Parathyroid adenoma (tissue), 2 donors: ENCODE measurements at regions not wholly inside any gene's neighbourhood (a gene's known extent, or its start where the extent isn't known, plus 50 kb on each side); places are given as distances from the start of the nearest gene placed in this dataset.

Source experiments
- H2AFZ ChIP-seq: fragments of 300-600 bp; sonication (generic); one replicate; pipeline ENCODE4 v1.7.0; 2017; ENCODE audit warnings: antibody characterized with exemption, mild to moderate bottlenecking
- H3K27ac ChIP-seq: fragments of 300-600 bp; sonication (generic); one replicate; pipeline ENCODE4 v1.7.0; 2017
- H3K27me3 ChIP-seq: fragments of 300-600 bp; sonication (generic); one replicate; pipeline ENCODE4 v1.7.0; 2017; ENCODE audit warnings: low read length; ENCODE audit not compliant: control insufficient read depth, insufficient read depth
- H3K36me3 ChIP-seq: fragments of 300-600 bp; sonication (generic); one replicate; pipeline ENCODE4 v1.7.0; 2017; ENCODE audit warnings: low read length; ENCODE audit not compliant: control insufficient read depth, insufficient read depth
- H3K4me1 ChIP-seq: fragments of 300-600 bp; sonication (generic); one replicate; pipeline ENCODE4 v1.7.0; 2017; ENCODE audit warnings: control low read depth
- H3K4me2 ChIP-seq: fragments of 300-600 bp; sonication (generic); one replicate; pipeline ENCODE4 v1.7.0; 2017; ENCODE audit warnings: low read length
- H3K4me3 ChIP-seq: fragments of 300-600 bp; sonication (generic); one replicate; pipeline ENCODE4 v1.7.0; 2017; ENCODE audit warnings: low read depth, low read length
- H3K79me2 ChIP-seq: fragments of 300-600 bp; sonication (generic); one replicate; pipeline ENCODE4 v1.7.0; 2017; ENCODE audit warnings: control low read depth
- H3K9ac ChIP-seq: fragments of 300-600 bp; sonication (generic); one replicate; pipeline ENCODE4 v1.7.0; 2017; ENCODE audit warnings: mild to moderate bottlenecking
- H3K9me3 ChIP-seq: fragments of 300-600 bp; sonication (generic); one replicate; pipeline ENCODE4 v1.7.0; 2017; ENCODE audit warnings: low read length; ENCODE audit not compliant: control insufficient read depth
- TF ChIP-seq, protein P1 (sequence below): fragments of 300-600 bp; sonication (generic); IDR thresholded peaks from one replicate; pipeline ENCODE4 v1.7.0; 2017; ENCODE audit warnings: antibody characterized with exemption, mild to moderate bottlenecking
- donor health status: primary hyperparathyroidism.

DNA sequence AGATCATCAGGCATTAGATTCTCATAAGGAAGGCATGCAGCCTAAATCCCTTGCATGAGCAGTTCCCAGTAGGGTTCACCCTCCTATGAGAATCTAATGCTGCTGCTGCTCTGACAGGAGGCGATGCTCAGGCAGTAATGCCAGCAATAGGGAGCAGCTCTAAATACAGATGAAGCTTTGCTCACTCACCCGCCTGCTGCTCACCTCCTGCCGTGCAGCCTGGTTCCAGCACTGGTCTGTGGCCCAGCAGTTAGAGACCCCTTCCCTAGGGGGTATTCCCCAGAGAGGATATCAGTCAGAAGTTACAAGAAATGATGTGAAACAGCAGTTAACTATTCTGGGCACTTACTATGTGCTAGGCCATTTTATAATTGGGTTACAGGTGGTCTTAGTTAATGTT, 226.0 kb downstream of the KCNJ3 start:
- Histone ChIP-seq H2AFZ (no peak overlapping the region), H3K9me3 (no peaks in the 10 kb centered on the region), H3K4me1 (no peaks in the 10 kb centered on the region), H3K9ac (no peak overlapping the region), H3K27me3 (no peaks in the 10 kb centered on the region), H3K36me3 (no peaks in the 10 kb centered on the region), H3K27ac (no peak overlapping the region), H3K4me3 (no peak overlapping the region), H3K79me2 (no peaks in the 10 kb centered on the region), H3K4me2 (no peak overlapping the region)
- TF ChIP-seq, protein P1, sequence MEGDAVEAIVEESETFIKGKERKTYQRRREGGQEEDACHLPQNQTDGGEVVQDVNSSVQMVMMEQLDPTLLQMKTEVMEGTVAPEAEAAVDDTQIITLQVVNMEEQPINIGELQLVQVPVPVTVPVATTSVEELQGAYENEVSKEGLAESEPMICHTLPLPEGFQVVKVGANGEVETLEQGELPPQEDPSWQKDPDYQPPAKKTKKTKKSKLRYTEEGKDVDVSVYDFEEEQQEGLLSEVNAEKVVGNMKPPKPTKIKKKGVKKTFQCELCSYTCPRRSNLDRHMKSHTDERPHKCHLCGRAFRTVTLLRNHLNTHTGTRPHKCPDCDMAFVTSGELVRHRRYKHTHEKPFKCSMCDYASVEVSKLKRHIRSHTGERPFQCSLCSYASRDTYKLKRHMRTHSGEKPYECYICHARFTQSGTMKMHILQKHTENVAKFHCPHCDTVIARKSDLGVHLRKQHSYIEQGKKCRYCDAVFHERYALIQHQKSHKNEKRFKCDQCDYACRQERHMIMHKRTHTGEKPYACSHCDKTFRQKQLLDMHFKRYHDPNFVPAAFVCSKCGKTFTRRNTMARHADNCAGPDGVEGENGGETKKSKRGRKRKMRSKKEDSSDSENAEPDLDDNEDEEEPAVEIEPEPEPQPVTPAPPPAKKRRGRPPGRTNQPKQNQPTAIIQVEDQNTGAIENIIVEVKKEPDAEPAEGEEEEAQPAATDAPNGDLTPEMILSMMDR: no peak

DNA sequence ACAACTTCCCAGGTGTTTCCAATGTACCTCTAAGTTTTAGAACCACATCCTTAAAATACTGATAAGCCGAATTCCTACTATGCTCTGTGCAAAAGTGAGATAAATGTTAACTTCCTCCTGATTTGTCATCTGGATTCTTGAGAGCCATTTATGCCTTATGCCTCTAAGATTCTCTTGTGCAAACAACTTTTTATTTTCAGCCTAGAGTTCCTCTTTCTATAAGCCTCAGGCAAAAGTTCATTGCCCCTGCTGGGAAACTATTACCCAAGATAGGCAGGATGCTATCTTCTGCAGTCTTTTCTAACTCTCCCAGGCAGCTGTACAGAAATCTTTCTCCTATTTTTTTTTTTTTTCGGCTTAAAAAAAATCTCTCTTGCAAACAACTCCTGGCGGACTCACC, 216.1 kb downstream of the KCNJ3 start:
- Histone ChIP-seq H3K79me2 (no peaks in the 10 kb centered on the region), H3K4me2 (no peak overlapping the region), H3K4me3 (no peak overlapping the region), H2AFZ (no peak overlapping the region), H3K4me1 (no peaks in the 10 kb centered on the region), H3K9me3 (no peaks in the 10 kb centered on the region), H3K36me3 (no peaks in the 10 kb centered on the region), H3K9ac (no peak overlapping the region), H3K27ac (no peak overlapping the region), H3K27me3 (no peaks in the 10 kb centered on the region)
- TF ChIP-seq, protein P1: no peak

DNA sequence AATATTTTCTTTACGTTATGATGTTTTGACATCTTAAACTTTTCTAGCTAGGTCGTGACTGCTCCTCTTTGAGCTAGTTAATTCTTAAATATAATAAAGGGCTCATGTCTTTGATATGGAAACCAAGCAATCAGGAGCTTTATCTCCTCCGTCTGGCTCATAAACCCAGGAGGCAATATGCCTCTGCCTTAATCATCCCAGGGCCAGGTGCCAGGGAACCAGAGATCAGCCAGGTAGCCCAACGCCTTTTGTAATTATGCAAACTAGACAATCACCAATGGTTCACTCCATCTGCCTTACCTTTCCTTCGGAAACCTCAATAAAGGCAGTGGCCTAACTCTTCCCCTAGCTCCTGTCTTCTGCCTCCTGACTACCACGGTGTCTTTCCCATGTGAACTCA, 213.7 kb downstream of the KCNJ3 start:
- H3K9ac ChIP-seq: no peak overlapping the region
- no peaks in the 10 kb centered on the region for H3K36me3 ChIP-seq
- no peak overlapping the region for H3K4me3 ChIP-seq
- TF ChIP-seq, protein P1: no peak
- no peaks in the 10 kb centered on the region for H3K4me1 ChIP-seq
- no peak overlapping the region for H2AFZ ChIP-seq
- no peaks in the 10 kb centered on the region for H3K9me3 ChIP-seq
- H3K4me2 ChIP-seq: no peak overlapping the region
- H3K27me3 ChIP-seq: no peaks in the 10 kb centered on the region
- no peaks in the 10 kb centered on the region for H3K79me2 ChIP-seq
- H3K27ac ChIP-seq: no peak overlapping the region

DNA sequence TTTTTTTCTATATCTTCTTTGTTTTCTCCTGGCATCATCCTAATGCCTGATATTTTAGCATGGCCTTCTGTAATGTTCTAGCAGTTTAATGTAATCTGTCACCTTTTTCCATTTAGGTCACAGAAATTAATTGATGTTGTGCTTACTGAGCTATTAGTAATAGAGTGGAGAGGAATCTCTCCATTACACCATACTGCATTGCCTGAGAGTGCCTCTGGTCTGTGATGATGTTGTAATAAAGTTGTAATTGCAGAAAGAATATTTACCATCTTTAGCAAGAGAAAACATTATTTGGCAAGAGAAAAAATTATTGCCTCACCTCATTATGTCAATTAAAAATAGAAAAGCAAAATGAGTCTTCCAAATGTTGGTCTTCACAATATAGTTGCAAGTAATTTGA, 213.2 kb downstream of the KCNJ3 start:
- no peaks in the 10 kb centered on the region for H3K36me3 ChIP-seq
- no peak overlapping the region for H3K4me3 ChIP-seq
- H2AFZ ChIP-seq: no peak overlapping the region
- no peaks in the 10 kb centered on the region for H3K27me3 ChIP-seq
- H3K4me2 ChIP-seq: no peak overlapping the region
- no peaks in the 10 kb centered on the region for H3K79me2 ChIP-seq
- no peaks in the 10 kb centered on the region for H3K4me1 ChIP-seq
- H3K27ac ChIP-seq: no peak overlapping the region
- H3K9me3 ChIP-seq: no peaks in the 10 kb centered on the region
- TF ChIP-seq, protein P1: no peak
- H3K9ac ChIP-seq: no peak overlapping the region

DNA sequence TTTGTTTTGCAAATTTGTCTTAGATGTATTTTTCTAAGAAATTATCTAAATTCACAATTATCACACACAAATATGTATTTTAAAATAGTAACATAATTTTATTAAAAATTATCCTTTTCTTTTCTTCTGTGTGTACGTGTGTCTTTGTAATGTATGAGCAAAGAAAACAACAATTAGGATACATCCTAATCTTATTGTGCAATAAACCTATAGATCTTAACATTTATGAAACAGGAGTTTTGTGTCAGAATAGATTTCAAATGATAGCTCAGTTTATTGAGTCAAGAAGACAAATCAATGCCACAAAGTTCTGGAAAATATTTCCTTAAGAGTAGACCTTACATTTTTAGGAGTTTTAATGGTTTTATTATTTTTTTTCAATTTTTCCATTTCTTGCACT, 212.2 kb downstream of the KCNJ3 start:
- H2AFZ ChIP-seq: no peak overlapping the region
- no peaks in the 10 kb centered on the region for H3K9me3 ChIP-seq
- no peak overlapping the region for H3K4me3 ChIP-seq
- H3K4me1 ChIP-seq: no peaks in the 10 kb centered on the region
- H3K9ac ChIP-seq: no peak overlapping the region
- no peaks in the 10 kb centered on the region for H3K27me3 ChIP-seq
- H3K4me2 ChIP-seq: no peak overlapping the region
- no peaks in the 10 kb centered on the region for H3K79me2 ChIP-seq
- H3K36me3 ChIP-seq: no peaks in the 10 kb centered on the region
- H3K27ac ChIP-seq: no peak overlapping the region
- TF ChIP-seq, protein P1: no peak
